Esophagus (tissue), 2 donors: ENCODE measurements at regions not wholly inside any gene's neighbourhood (a gene's known extent, or its start where the extent isn't known, plus 50 kb on each side); places are given as distances from the start of the nearest gene placed in this dataset.

Experiments used
- H3K27ac ChIP-seq, 2 donors: one replicate each; pipeline ENCODE4 v1.5.1; 2013; ENCODE audit warnings: low read depth in 2 of 2, mild to moderate bottlenecking in 2 of 2, inconsistent platforms in 1 of 2, low read length in 1 of 2, moderate library complexity in 1 of 2
- H3K27me3 ChIP-seq, 2 donors: one replicate each; pipeline ENCODE4 v1.6.1; 2013; ENCODE audit warnings: low read length in 2 of 2, control low read depth in 1 of 2, mild to moderate bottlenecking in 1 of 2; ENCODE audit not compliant: insufficient read depth in 2 of 2, control insufficient read depth in 1 of 2
- H3K36me3 ChIP-seq, 2 donors: one replicate each; pipeline ENCODE4 v1.6.1; 2013; ENCODE audit warnings: low read length in 1 of 2; ENCODE audit not compliant: control insufficient read depth in 2 of 2, insufficient read depth in 2 of 2
- H3K4me1 ChIP-seq, 2 donors: one replicate each; pipeline ENCODE4 v1.6.1; 2013; ENCODE audit warnings: low read length in 1 of 2; ENCODE audit not compliant: control insufficient read depth in 2 of 2, insufficient read depth in 2 of 2
- H3K4me3 ChIP-seq, 2 donors: one replicate each; pipeline ENCODE4 v1.5.1; 2013; ENCODE audit warnings: low read length in 2 of 2, mild to moderate bottlenecking in 2 of 2, low read depth in 1 of 2, moderate library complexity in 1 of 2
- H3K9me3 ChIP-seq, 2 donors: one replicate each; pipeline ENCODE4 v1.6.1; 2013; ENCODE audit warnings: mild to moderate bottlenecking in 2 of 2, low read depth in 1 of 2, low read length in 1 of 2, moderate library complexity in 1 of 2; ENCODE audit not compliant: control insufficient read depth in 2 of 2, insufficient read depth in 1 of 2
- WGBS, 2 donors: extraction: QIAGEN DNeasy Blood & Tissue Kit; methylation state at CpG; one replicate each; pipeline ENCODE4 v1.1.7; 2013; 5-methylcytosine and 5-hydroxymethylcytosine counted together
- donor health status: healthy with polysubstance abuse.
- donor health status: Bipolar disorder and iron deficiency.

GRCh38 chr12:18939051-18939450, 190.5 kb upstream of the PLEKHA5 start:
- H3K9me3 ChIP-seq, result no peaks in the 10 kb centered on the region
- H3K4me1 ChIP-seq, result no peaks in the 10 kb centered on the region
- H3K27me3 ChIP-seq, result no peaks in the 10 kb centered on the region
- no peak overlapping the region for H3K4me3 ChIP-seq
- WGBS, 2 donors, result 87 to 90% methylated on average over 1 of the region's 1 CpG
- H3K27ac ChIP-seq, result no peak overlapping the region
- no peaks in the 10 kb centered on the region for H3K36me3 ChIP-seq

- Histone ChIP-seq H3K27ac (no peak overlapping the region), H3K4me1 (no peaks in the 10 kb centered on the region), H3K9me3 (peaks cover 0 to 2% of the 10 kb centered on the region in 2 donors), H3K4me3 (no peak overlapping the region), H3K27me3 (no peaks in the 10 kb centered on the region), H3K36me3 (no peaks in the 10 kb centered on the region)
- WGBS, 2 donors, result 82 to 87% methylated on average over 2 of the region's 2 CpGs
Measured at GRCh38 chr12:18942669-18943068, 186.9 kb upstream of the PLEKHA5 start.

- Histone ChIP-seq H3K4me3 (no peak overlapping the region), H3K27me3 (no peaks in the 10 kb centered on the region), H3K9me3 (peaks cover 0 to 2% of the 10 kb centered on the region in 2 donors), H3K36me3 (no peaks in the 10 kb centered on the region), H3K4me1 (no peaks in the 10 kb centered on the region), H3K27ac (no peak overlapping the region)
- 43 to 63% methylated on average over 5 of the region's 5 CpGs for WGBS, 2 donors
Measured at GRCh38 chr12:18943200-18943599, 186.3 kb upstream of the PLEKHA5 start.

GRCh38 chr12:18946106-18946505, 183.4 kb upstream of the PLEKHA5 start:
- Histone ChIP-seq H3K36me3 (no peaks in the 10 kb centered on the region), H3K9me3 (peaks cover 0 to 2% of the 10 kb centered on the region in 2 donors), H3K4me1 (no peaks in the 10 kb centered on the region), H3K27me3 (no peaks in the 10 kb centered on the region), H3K4me3 (no peak overlapping the region), H3K27ac (no peak overlapping the region)
- WGBS, 2 donors, result 85 to 86% methylated on average over 5 of the region's 5 CpGs

GRCh38 chr12:18951218-18951617, 178.3 kb upstream of the PLEKHA5 start:
- 67 to 78% methylated on average over 6 of the region's 6 CpGs for WGBS, 2 donors
- no peaks in the 10 kb centered on the region for H3K27me3 ChIP-seq
- no peak overlapping the region for H3K4me3 ChIP-seq
- no peaks in the 10 kb centered on the region for H3K4me1 ChIP-seq
- peaks cover 0 to 2% of the 10 kb centered on the region in 2 donors for H3K9me3 ChIP-seq
- H3K27ac ChIP-seq, result no peak overlapping the region
- no peaks in the 10 kb centered on the region for H3K36me3 ChIP-seq

GRCh38 chr12:18953505-18953904, 176.0 kb upstream of the PLEKHA5 start:
- no peaks in the 10 kb centered on the region for H3K4me1 ChIP-seq
- 24 to 48% methylated on average over 1 of the region's 1 CpG for WGBS, 2 donors
- H3K27ac ChIP-seq, result no peak overlapping the region
- H3K36me3 ChIP-seq, result no peaks in the 10 kb centered on the region
- no peaks in the 10 kb centered on the region for H3K9me3 ChIP-seq
- no peak overlapping the region for H3K4me3 ChIP-seq
- H3K27me3 ChIP-seq, result no peaks in the 10 kb centered on the region

- WGBS, 2 donors, result 69 to 81% methylated on average over 3 of the region's 3 CpGs
- no peaks in the 10 kb centered on the region for H3K4me1 ChIP-seq
- H3K27ac ChIP-seq, result no peak overlapping the region
- H3K4me3 ChIP-seq, result no peak overlapping the region
- no peaks in the 10 kb centered on the region for H3K27me3 ChIP-seq
- no peaks in the 10 kb centered on the region for H3K36me3 ChIP-seq
- H3K9me3 ChIP-seq, result no peaks in the 10 kb centered on the region
Measured at GRCh38 chr12:18955594-18955993, 173.9 kb upstream of the PLEKHA5 start.

- 79 to 80% methylated on average over 2 of the region's 2 CpGs for WGBS, 2 donors
- Histone ChIP-seq H3K4me3 (no peak overlapping the region), H3K36me3 (no peaks in the 10 kb centered on the region), H3K27ac (no peak overlapping the region), H3K27me3 (no peaks in the 10 kb centered on the region), H3K9me3 (peaks cover 0 to 3% of the 10 kb centered on the region in 2 donors), H3K4me1 (no peaks in the 10 kb centered on the region)
Measured at GRCh38 chr12:18965203-18965602, 164.3 kb upstream of the PLEKHA5 start.

GRCh38 chr12:18966954-18967353, 162.6 kb upstream of the PLEKHA5 start:
- H3K4me1 ChIP-seq, result no peaks in the 10 kb centered on the region
- H3K9me3 ChIP-seq, result peaks cover 0 to 3% of the 10 kb centered on the region in 2 donors
- no peak overlapping the region for H3K27ac ChIP-seq
- no peaks in the 10 kb centered on the region for H3K27me3 ChIP-seq
- WGBS, 2 donors, result 86 to 96% methylated on average over 3 of the region's 3 CpGs
- H3K36me3 ChIP-seq, result no peaks in the 10 kb centered on the region
- H3K4me3 ChIP-seq, result no peak overlapping the region

- peaks cover 0 to 3% of the 10 kb centered on the region in 2 donors for H3K9me3 ChIP-seq
- H3K4me1 ChIP-seq, result no peaks in the 10 kb centered on the region
- no peak overlapping the region for H3K4me3 ChIP-seq
- no peaks in the 10 kb centered on the region for H3K27me3 ChIP-seq
- 44 to 55% methylated on average over 3 of the region's 3 CpGs for WGBS, 2 donors
- H3K27ac ChIP-seq, result no peak overlapping the region
- H3K36me3 ChIP-seq, result no peaks in the 10 kb centered on the region
Measured at GRCh38 chr12:18967814-18968213, 161.7 kb upstream of the PLEKHA5 start.
